RWPE2 (cell line): ENCODE measurements at regions not wholly inside any gene's neighbourhood (a gene's known extent, or its start where the extent isn't known, plus 50 kb on each side); places are given as distances from the start of the nearest gene placed in this dataset.
"Not testable (repeated sequence)": the region's sequence is repeated elsewhere in the genome, so short reads cannot be mapped to it uniquely, and the experiment has no call there.

ENCODE experiments used
- ATAC-seq: fragments of 200-7000 bp; cut with Tn5 transposase; 3 replicates; pipeline ENCODE4 v1.9.1; 2021; ENCODE audit warnings: low read depth
- DNase-seq: peaks from one replicate; pipeline ENCODE4 v3.0.0-alpha.2; 2020; ENCODE audit warnings: low spot score
- H3K27ac ChIP-seq: fragments of 450-650 bp; 2 replicates; pipeline ENCODE4 v1.5.1; 2017; ENCODE audit warnings: mild to moderate bottlenecking; ENCODE audit not compliant: poor library complexity, severe bottlenecking
- H3K27me3 ChIP-seq: fragments of 250-450 bp; sonication (Bioruptor Pico); 2 replicates; pipeline ENCODE4 v1.5.1; 2021; ENCODE audit warnings: mild to moderate bottlenecking, moderate library complexity; ENCODE audit not compliant: insufficient read depth, poor library complexity, severe bottlenecking
- H3K36me3 ChIP-seq: fragments of 250-450 bp; sonication (Bioruptor Pico); 2 replicates; pipeline ENCODE4 v1.5.1; 2020; ENCODE audit warnings: low read depth, mild to moderate bottlenecking, moderate library complexity
- H3K4me1 ChIP-seq: fragments of 250-450 bp; sonication (Bioruptor Pico); 2 replicates; pipeline ENCODE4 v1.5.1; 2021; ENCODE audit warnings: mild to moderate bottlenecking, moderate library complexity; ENCODE audit not compliant: insufficient read depth, poor library complexity, severe bottlenecking
- H3K4me3 ChIP-seq: fragments of 250-450 bp; sonication (Bioruptor Pico); 2 replicates; pipeline ENCODE4 v1.5.1; 2021; ENCODE audit warnings: mild to moderate bottlenecking, moderate library complexity; ENCODE audit not compliant: severe bottlenecking
- H3K9me3 ChIP-seq: fragments of 250-450 bp; sonication (Bioruptor Pico); 2 replicates; pipeline ENCODE4 v1.5.1; 2021; ENCODE audit warnings: mild to moderate bottlenecking, moderate library complexity; ENCODE audit not compliant: severe bottlenecking
- CTCF ChIP-seq: fragments of 450-650 bp; IDR thresholded peaks from one replicate; pipeline ENCODE4 v1.5.1; 2017; ENCODE audit warnings: mild to moderate bottlenecking, moderate library complexity; ENCODE audit not compliant: poor library complexity, severe bottlenecking

- no peak for ATAC-seq
- H3K9me3 ChIP-seq, result peaks cover 3% of the 10 kb centered on the region
- no peak for DNase-seq
Observed at GRCh38 chr5:136446565-136446964, 81.2 kb upstream of the TRPC7 start.

GRCh38 chr5:136444099-136444498, 78.8 kb upstream of the TRPC7 start:
- peaks cover 28% of the 10 kb centered on the region for H3K27me3 ChIP-seq
- not testable (repeated sequence) for DNase-seq, H3K9me3 ChIP-seq, ATAC-seq, H3K36me3 ChIP-seq, H3K4me3 ChIP-seq, H3K4me1 ChIP-seq, H3K27ac ChIP-seq

More at GRCh38 chr5:136446565-136446964, 81.2 kb upstream of the TRPC7 start:
- Histone ChIP-seq H3K4me1 (no peaks in the 10 kb centered on the region), H3K36me3 (no peaks in the 10 kb centered on the region), H3K27ac (no peak overlapping the region), H3K27me3 (peaks cover 15% of the 10 kb centered on the region), H3K4me3 (no peak overlapping the region)
- TF ChIP-seq CTCF, result no peak

GRCh38 chr5:136439367-136439766, 74.0 kb upstream of the TRPC7 start:
- H3K36me3 ChIP-seq, result no peaks in the 10 kb centered on the region
- no peaks in the 10 kb centered on the region for H3K4me1 ChIP-seq
- DNase-seq (no peak), ATAC-seq (no peak)
- peaks cover 26% of the 10 kb centered on the region for H3K27me3 ChIP-seq
- no peak overlapping the region for H3K4me3 ChIP-seq
- H3K9me3 ChIP-seq, result peaks cover 4% of the 10 kb centered on the region
- TF ChIP-seq CTCF, result no peak
- H3K27ac ChIP-seq, result no peak overlapping the region

GRCh38 chr5:136435946-136436543, 70.7 kb upstream of the TRPC7 start:
- DNase-seq (no peak), ATAC-seq (no peak)
- no peaks in the 10 kb centered on the region for H3K36me3 ChIP-seq
- no peak overlapping the region for H3K4me3 ChIP-seq
- peaks cover 26% of the 10 kb centered on the region for H3K27me3 ChIP-seq
- no peak overlapping the region for H3K27ac ChIP-seq
- peaks cover 2% of the 10 kb centered on the region for H3K9me3 ChIP-seq
- no peaks in the 10 kb centered on the region for H3K4me1 ChIP-seq
- TF ChIP-seq CTCF, result no peak

GRCh38 chr5:136434795-136435194, 69.5 kb upstream of the TRPC7 start:
- ATAC-seq (no peak), DNase-seq (no peak)
- H3K27ac ChIP-seq, result no peak overlapping the region
- no peak for TF ChIP-seq CTCF
- H3K4me1 ChIP-seq, result no peaks in the 10 kb centered on the region
- H3K9me3 ChIP-seq, result peaks cover 2% of the 10 kb centered on the region
- peaks cover 17% of the 10 kb centered on the region for H3K27me3 ChIP-seq
- H3K36me3 ChIP-seq, result no peaks in the 10 kb centered on the region
- H3K4me3 ChIP-seq, result no peak overlapping the region
